ENCODE measurements at regions not wholly inside any gene's neighbourhood (a gene's known extent, or its start where the extent isn't known, plus 50 kb on each side); places are given as distances from the start of the nearest gene placed in this dataset.

GRCh38 chr17:79496422-79497005 lies 114.3 kb downstream of the RBFOX3 start:
- intact Hi-C loops (cut with micrococcal nuclease; ENCODE audit: unreplicated experiment) (no loop called here), in situ Hi-C loops (cut with HindIII; ENCODE audit: extremely low pct_ligation_motif_present, low pct_unique_long_range_greater_than_20kb) (no loop called here)
- ChIA-PET POLR2A (no interaction called here), CTCF (ENCODE audit: low intra/inter-chr PET ratio, low total read pairs) (no interaction called here)
- no peak overlapping the region for H3K4me3 ChIP-seq (replicated peaks in 1 of 3; ENCODE audit: insufficient read depth in 1 of 3, low read depth in 2 of 3, low read length in 3 of 3)
- no peak overlapping the region for H3K4me2 ChIP-seq (ENCODE audit: low read depth, low read length)
- peaks cover 0 to 26% of the 10 kb centered on the region in 2 experiments; a peak in 3 of 5 replicates for H3K27me3 ChIP-seq (ENCODE audit: control insufficient read depth in 1 of 2, insufficient read depth in 2 of 2, low read length in 2 of 2)
- no peaks in the 10 kb centered on the region for H4K20me1 ChIP-seq (ENCODE audit: insufficient read depth, low read length)
- H3K79me2 ChIP-seq (ENCODE audit: insufficient read depth, low read length): no peaks in the 10 kb centered on the region
- TF ChIP-seq FIP1L1 (IDR thresholded peaks at IDR 0.05; ENCODE audit: borderline replicate concordance, insufficient read depth, low read depth, low read length) (no peak), MNT (IDR thresholded peaks at IDR 0.05) (peak; percentile 58; the same call in 1 of the 2 replicates), ETV6 (CRISPR knock-in tag; conservative IDR thresholded peaks at IDR 0.05) (no peak), SOX5 (CRISPR knock-in tag; IDR thresholded peaks at IDR 0.05; ENCODE audit: borderline replicate concordance) (no peak)
- no peak overlapping the region for H3K9ac ChIP-seq (ENCODE audit: insufficient read depth, low read depth, low read length)
- no peaks in the 10 kb centered on the region for H3K36me3 ChIP-seq (replicated peaks in 1 of 2; ENCODE audit: control insufficient read depth in 1 of 2, insufficient read depth in 2 of 2, low read length in 2 of 2)
- H3K9me3 ChIP-seq (ENCODE audit: low read length): no peaks in the 10 kb centered on the region
- no peak overlapping the region for H3K27ac ChIP-seq (ENCODE audit: extremely low read length, insufficient read depth, low read length)
- 29% methylated on average over 11 of the region's 13 CpGs for WGBS (ENCODE audit: low lambda C conversion rate)
- H3K4me1 ChIP-seq (ENCODE audit: insufficient read depth, low read length): no peaks in the 10 kb centered on the region
- no peak overlapping the region for H2AFZ ChIP-seq (ENCODE audit: low read length)
- BruUV-seq (replicated peaks): no TSS peak
- FAIRE-seq (no peak), ATAC-seq (no peak), DNase-seq (ENCODE audit: low spot score) (no peak)

GRCh38 chr17:79495665-79496064 lies 115.2 kb downstream of the RBFOX3 start:
- Histone ChIP-seq H3K27ac (ENCODE audit: extremely low read length, insufficient read depth, low read length) (no peak overlapping the region), H2AFZ (ENCODE audit: low read length) (no peak overlapping the region), H3K4me3 (replicated peaks in 1 of 3; ENCODE audit: insufficient read depth in 1 of 3, low read depth in 2 of 3, low read length in 3 of 3) (no peak overlapping the region), H3K9ac (ENCODE audit: insufficient read depth, low read depth, low read length) (no peak overlapping the region), H3K79me2 (ENCODE audit: insufficient read depth, low read length) (no peaks in the 10 kb centered on the region), H4K20me1 (ENCODE audit: insufficient read depth, low read length) (no peaks in the 10 kb centered on the region), H3K4me1 (ENCODE audit: insufficient read depth, low read length) (no peaks in the 10 kb centered on the region), H3K9me3 (ENCODE audit: low read length) (no peaks in the 10 kb centered on the region), H3K27me3 (ENCODE audit: control insufficient read depth in 1 of 2, insufficient read depth in 2 of 2, low read length in 2 of 2) (peaks cover 0 to 17% of the 10 kb centered on the region in 2 experiments; a peak in 1 of 5 replicates), H3K36me3 (replicated peaks in 1 of 2; ENCODE audit: control insufficient read depth in 1 of 2, insufficient read depth in 2 of 2, low read length in 2 of 2) (no peaks in the 10 kb centered on the region), H3K4me2 (ENCODE audit: low read depth, low read length) (no peak overlapping the region)
- FAIRE-seq (no peak), ATAC-seq (no peak), DNase-seq (ENCODE audit: low spot score) (no peak)
- CTCF ChIA-PET (ENCODE audit: low intra/inter-chr PET ratio, low total read pairs): no interaction called here
- 36% methylated on average over 11 of the region's 11 CpGs for WGBS (ENCODE audit: low lambda C conversion rate)
- BruUV-seq (replicated peaks): no TSS peak
- intact Hi-C loops (cut with micrococcal nuclease; ENCODE audit: unreplicated experiment): no loop called here
- POLR2A ChIA-PET: no interaction called here
- in situ Hi-C loops (cut with HindIII; ENCODE audit: extremely low pct_ligation_motif_present, low pct_unique_long_range_greater_than_20kb): no loop called here
- no peak for TF ChIP-seq KLF13 (CRISPR knock-in tag; IDR thresholded peaks at IDR 0.05)
- no peak for TF ChIP-seq SIN3A (IDR thresholded peaks at IDR 0.05; ENCODE audit: borderline replicate concordance, low read depth, low read length)
- TF ChIP-seq HCFC1 (IDR thresholded peaks at IDR 0.05; ENCODE audit: low read depth, low read length): no peak
- TF ChIP-seq TOE1 (CRISPR knock-in tag; IDR thresholded peaks at IDR 0.05): no peak
- no peak for TF ChIP-seq FUBP1 (CRISPR knock-in tag; IDR thresholded peaks at IDR 0.05; ENCODE audit: borderline replicate concordance)
- TF ChIP-seq ZSCAN9 (CRISPR knock-in tag; IDR thresholded peaks at IDR 0.05; ENCODE audit: borderline replicate concordance): no peak
- no peak for TF ChIP-seq ZNF484 (CRISPR knock-in tag; IDR thresholded peaks at IDR 0.05; ENCODE audit: borderline replicate concordance, low read depth)
- no peak for TF ChIP-seq ZSCAN21 (CRISPR knock-in tag; IDR thresholded peaks at IDR 0.05; ENCODE audit: borderline replicate concordance)
- TF ChIP-seq MTF1 (CRISPR knock-in tag; IDR thresholded peaks at IDR 0.05): no peak
- no peak for TF ChIP-seq MTF2 (CRISPR knock-in tag; IDR thresholded peaks at IDR 0.05; ENCODE audit: borderline replicate concordance)
- no peak for TF ChIP-seq HNF4G (IDR thresholded peaks at IDR 0.05; ENCODE audit: borderline replicate concordance, low read depth, low read length)
- no peak for TF ChIP-seq HNF4G (CRISPR knock-in tag; IDR thresholded peaks at IDR 0.05; ENCODE audit: borderline replicate concordance, low read depth)
- TF ChIP-seq ZNF263 (CRISPR knock-in tag; IDR thresholded peaks at IDR 0.05): no peak

Measured in HepG2 (cell line).